HG03457 (cell line): ENCODE measurements at regions not wholly inside any gene's neighbourhood (a gene's known extent, or its start where the extent isn't known, plus 50 kb on each side); places are given as distances from the start of the nearest gene placed in this dataset.
"Not testable (repeated sequence)": the region's sequence is repeated elsewhere in the genome, so short reads cannot be mapped to it uniquely, and the experiment has no call there.

Experiments
- ATAC-seq: cut with Tn5 transposase; IDR thresholded peaks from one replicate; pipeline ENCODE4 v1.9.1; 2021; ENCODE audit warnings: moderate number of reproducible peaks; ENCODE audit not compliant: unreplicated experiment

GRCh38 chr3:195635262-195635873, 51.6 kb upstream of the APOD start:
- ATAC-seq = not testable (repeated sequence)

- ATAC-seq = peak; percentile 81
Measured at GRCh38 chr3:195634426-195635261, 50.9 kb upstream of the APOD start.
